Fibroblast of skin of abdomen (primary cell): ENCODE measurements at regions not wholly inside any gene's neighbourhood (a gene's known extent, or its start where the extent isn't known, plus 50 kb on each side); places are given as distances from the start of the nearest gene placed in this dataset.

Experiments
- DNase-seq: peaks from one replicate; pipeline ENCODE4 v3.0.0-alpha.2; 2013

DNA sequence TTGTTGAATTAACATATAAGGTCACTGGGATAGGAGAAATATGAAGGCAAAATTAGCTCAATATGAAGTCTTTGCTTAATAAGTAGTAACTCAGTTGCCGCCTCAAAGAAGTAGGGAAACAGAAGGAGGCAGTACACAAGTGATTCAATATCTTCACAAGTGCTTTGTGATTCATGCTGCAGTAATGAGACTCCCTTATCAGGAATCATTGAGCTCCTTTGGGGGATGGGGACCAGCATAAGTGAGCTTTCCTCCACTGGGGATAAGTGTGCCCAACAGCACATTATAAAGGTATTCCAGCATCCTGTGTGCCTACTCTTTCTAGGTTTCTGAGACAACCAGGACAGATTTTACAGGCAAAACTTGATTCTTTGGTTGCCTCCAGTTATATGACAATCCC is 323.4 kb upstream of the UBE2E3 start:
- DNase-seq = peak; percentile 57

DNA sequence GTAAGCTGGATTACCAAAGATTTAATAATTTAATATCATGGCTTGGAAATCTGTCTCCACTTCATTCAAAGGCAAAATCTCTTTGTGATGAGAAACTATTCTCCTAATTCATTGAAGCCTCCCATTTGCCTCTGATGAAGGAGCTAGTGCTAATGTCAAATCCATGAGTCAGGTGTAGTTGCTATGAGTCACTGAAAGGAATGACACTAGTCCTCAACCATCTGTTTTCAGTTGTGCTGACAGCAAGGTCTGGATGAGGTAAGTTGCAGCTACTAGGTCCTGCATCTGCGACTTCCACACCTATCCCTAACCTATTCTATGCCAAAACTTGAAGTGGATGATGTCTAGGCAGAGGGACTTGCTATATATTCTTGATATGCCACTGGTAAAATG is 324.0 kb upstream of the UBE2E3 start:
- peak; percentile 72 for DNase-seq

DNA sequence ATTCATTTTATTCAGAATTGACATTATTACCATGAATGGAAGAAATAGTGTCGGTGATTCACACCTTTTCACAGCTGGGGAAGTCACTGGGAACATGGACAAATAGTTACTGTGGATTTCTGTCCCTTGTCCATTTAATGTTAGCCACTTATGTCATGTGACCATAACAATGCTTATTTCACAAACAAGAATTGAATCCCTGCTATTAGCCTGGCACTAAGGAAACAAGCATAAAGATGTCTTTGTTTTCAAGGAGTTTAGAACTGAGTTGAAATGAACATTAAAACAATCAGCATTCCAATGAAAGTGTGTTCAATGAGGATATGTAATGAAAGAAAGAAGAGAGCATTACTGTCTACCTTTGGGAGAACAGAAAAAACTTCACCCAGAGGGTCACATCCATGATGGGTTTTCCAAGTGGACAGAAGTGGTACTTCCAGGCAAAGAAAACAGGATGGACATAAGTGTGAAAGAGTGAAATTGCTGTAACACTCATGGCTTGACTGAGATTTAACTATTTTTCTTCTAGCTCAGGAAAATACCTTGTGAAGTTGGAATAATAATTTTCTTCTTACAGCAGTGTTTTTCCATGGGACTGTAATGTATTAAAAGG is 324.5 kb upstream of the UBE2E3 start:
- no peak for DNase-seq

DNA sequence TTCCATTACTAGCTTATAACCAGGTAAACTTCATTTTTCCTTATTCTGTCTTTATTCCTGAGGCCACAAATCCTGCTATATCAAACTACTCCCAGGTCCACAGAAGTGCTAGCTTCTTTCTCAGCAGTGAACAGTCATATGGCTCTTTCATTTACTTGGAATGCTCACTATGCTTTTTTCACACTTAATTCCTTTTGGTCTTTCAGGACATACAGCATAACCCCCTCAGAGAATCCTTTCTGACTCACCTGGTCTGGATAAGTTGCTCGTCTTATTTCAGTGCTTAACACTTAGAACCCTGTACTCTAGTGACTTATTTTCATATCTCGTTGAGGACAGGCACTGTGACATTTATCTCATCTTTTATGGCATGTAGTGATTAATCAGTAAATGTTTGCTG is 325.0 kb upstream of the UBE2E3 start:
- DNase-seq = peak; percentile 63

DNA sequence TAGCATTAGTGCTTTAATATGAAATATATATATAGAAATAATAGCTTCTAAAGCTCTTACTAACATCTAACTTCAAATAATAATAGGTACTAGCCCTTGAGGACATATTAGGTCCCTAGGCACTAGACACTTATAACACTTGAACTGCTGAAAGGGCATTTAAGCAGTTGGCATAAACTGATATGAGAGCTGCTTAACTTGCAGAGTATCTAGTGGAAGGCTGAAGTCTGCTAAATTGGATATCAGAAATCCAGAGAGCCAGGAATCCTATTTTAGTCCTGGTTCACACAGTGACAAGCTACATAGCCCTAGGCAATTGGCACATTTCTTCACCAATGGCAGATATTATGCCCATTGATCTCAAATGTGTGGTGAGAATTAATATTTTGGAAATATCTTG is 326.9 kb upstream of the UBE2E3 start:
- no peak for DNase-seq

DNA sequence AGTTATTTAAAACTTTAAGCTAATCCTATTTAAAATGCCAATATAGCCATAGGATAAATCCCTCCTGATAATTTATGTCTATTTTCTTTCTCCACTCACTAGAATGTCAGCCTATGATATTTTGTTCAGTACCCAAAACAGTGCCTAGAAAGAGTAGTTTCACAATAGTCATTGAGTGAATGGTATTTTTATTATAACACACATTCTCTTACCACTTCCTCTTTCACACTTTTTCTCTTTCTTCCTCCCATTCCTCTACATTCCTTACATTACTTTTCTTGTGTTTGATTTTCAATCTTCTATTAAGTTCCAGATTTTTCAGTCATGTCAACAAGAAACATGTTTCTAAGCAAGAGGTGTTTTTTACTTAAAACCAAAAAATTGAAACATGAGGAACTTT is 327.6 kb upstream of the UBE2E3 start:
- peak; percentile 13 for DNase-seq

DNA sequence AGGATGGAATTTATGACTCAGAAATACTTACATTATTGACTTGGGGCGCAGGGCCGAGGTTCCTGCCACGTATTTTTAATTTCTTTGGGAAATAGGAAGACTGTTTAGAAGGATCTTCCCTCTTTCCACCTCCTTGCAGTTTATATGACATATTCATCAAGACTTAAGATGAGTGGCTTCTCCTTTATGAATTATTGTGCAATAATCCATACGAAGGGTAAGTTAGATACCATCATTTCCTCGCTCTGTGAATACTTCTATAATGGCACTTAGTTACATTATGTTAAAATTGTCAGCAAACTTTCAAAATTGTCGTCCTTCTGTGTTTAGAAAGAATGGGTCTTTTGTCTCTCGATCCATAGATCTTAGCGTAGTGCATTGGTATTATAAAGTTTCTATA is 328.8 kb upstream of the UBE2E3 start:
- DNase-seq = no peak

DNA sequence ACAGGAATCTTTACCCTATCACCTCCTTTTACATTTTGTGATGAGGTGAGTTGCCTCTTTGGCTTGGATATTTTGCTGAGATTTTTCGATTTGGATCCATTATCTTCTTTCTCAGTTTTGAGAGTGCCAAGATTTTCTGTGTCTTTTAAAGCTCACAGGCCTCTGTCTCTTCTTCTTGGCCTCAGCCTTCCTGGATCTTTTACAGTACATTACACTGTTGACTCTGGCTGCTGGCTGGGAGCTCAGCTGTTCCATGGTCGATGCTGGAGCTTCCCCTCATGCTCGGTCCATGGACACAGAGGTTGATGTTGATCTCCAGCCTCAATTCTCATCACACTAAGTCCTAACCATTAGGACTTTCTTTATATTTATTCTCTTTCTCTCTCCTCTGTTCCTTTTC is 332.8 kb upstream of the UBE2E3 start:
- no peak for DNase-seq

DNA sequence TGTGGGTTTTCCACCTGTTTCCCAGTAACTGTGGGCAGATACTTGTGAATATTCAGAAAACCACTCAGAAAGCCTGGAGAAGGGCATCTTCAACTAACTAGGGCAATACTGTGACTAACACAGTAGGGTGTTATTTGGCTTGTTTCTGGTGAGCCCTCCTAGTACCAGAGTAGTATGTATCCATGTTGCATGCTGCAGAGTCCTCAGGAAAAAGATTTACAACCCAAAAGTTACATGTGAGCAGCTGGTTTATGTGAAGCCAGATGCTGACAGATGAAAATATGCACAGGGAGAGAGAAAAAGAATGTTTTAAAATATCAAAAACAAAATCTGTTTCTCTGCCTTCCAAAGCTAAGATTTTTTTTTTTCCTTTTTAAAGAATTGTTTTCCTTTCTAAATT is 333.2 kb upstream of the UBE2E3 start:
- no peak for DNase-seq

DNA sequence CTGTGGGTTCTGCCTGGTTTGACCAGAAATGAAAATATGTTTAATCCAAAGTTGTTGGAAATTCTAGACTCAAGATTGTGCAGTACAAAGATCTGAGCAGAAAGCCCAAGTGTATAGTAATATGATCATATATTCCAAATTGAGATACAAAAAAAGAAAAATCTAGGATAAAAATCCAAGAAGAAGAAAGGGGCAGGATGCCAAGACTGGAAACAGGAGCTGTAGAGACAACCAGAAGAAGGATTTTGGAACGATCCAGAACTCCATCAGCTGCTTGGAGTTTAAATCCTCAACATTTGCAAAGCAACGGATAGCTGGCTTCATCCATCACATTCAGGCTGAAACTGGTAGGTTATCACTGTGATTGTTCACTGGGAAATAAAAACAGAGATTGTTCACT is 333.6 kb upstream of the UBE2E3 start:
- DNase-seq = no peak

DNA sequence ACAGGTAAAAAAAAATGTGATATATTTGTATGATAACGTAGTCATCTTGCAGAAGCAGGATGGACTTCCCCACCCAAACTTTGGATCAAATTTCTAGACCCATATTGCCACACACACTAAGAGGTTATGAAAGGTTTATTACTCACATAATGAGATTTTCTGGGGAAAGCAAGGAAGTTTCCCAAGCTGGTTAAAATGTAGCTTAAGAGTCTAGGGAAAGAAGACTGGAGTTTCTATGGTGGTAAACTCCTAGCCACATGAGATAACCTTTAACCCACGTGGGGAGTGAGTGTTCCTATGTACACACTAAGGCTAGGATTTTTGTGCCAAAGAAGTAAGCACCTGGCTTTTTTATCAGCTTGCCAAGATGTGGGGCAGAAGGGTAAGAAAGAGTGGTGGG is 335.7 kb upstream of the UBE2E3 start:
- peak; percentile 52 for DNase-seq

DNA sequence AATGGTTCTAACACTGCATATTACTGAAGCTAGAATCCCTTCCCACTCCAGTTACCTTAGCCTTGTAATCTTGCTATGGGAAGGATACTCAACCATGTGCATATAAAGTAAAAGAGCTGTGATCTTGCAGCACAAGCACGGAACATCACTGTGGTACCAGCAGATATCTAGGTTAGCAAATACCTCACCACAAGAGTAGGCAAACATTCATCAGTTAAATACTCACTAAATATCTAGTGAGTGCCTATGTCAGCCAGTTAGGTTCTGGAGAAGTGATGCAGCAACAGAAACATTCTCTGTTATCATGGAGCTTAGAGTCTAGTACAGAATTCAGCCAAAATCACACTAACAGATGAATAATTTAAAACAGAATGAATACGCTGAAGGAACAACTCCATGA is 349.6 kb upstream of the UBE2E3 start:
- no peak for DNase-seq

DNA sequence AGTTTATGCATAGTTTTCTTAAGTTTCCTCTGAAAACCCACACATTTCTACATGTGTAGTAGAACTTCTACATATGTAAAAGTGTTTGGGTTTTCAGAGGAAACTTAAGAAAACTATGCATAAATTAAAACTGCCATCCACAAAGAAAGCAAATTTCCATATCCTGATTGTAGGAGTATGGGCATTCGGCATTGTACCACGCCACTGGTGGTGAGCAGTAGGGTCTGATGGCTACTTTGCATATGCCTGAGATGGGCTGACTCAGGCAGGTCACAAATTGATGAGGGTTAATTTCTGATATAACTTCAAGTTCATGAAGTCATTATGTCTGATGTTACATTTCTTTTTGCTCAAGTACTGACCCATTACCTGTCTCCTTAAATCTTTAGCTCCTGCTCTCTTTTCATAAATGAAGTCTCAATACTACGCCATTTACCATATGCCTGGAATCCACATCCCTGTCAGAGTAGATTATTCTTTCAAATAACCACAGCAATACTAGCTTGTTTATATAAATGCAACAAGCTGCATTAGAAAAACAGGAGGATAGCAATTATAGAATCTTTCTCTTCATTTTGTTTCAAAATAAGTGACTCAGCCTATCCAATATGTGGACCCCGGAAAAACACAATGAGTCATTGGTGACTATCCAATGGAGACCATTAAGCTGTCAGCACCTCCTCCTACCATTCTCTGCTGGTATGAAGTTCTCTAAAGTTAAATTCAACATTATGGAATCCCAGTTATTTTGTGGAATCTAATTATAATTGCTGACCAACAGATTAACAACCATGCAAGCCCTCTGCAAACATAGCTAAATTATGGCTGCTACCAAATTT is 355.2 kb upstream of the UBE2E3 start:
- peak; percentile 97 for DNase-seq

DNA sequence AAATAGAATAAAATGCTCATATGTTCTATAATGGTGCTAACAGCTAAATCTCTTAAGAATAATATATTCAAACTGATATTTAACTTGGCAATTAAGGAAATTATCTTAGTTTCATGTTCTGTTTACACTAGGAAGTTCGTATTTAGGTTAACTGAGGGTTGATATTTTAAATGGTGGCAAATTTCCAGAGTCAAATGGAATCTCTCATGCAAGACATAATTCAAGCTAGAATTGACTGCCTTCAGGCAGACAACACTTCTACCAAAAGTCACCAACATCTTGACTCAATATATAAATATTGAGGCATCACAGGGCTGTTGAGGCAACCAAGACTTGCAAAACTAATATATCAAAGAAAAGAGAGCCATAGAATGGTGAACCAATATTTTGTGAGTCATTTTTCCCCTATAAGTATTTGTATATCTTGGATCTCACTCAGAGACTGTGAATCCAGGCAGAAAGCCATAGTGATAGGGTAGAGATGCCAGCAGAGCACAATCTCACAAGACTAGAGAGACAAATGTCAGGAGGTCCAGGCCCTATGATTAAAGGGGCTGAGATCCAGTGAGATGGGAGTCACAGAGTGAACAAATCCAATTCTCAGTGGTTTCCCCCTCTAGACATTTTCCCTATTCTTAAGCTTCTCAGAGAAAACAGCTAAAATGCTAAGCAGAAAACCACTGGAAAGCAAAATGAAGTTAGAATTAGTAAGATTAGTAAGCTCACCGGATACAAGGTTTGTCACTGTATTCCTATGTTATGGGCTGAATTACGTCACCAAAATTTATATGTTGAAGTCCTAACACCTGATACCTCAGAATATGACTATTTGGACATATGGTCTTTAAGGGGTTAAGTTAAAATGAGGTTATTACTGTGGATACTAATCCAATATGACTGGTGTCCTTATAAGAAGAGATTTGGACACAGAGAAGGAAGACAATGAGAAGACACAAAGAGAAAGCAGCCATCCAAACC is 358.2 kb upstream of the UBE2E3 start:
- peak; percentile 82 for DNase-seq

DNA sequence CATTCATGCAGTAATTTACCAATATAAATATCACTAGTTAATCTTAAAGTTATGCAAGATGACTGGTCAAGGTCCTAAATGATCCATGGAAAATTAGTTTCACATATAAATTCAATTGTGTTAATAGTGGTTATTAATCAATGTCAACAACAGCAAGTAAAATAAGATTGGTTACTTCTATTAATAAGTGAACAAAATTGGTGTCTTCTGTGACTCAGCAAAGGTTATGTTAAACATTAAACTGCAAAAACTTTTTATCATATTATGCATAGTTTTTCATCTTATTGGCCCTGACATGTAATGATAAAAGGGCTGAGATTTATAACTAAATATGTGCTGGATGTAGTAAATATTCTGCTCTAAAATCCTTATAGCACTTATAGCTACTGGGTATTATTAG is 359.0 kb upstream of the UBE2E3 start:
- DNase-seq = no peak

DNA sequence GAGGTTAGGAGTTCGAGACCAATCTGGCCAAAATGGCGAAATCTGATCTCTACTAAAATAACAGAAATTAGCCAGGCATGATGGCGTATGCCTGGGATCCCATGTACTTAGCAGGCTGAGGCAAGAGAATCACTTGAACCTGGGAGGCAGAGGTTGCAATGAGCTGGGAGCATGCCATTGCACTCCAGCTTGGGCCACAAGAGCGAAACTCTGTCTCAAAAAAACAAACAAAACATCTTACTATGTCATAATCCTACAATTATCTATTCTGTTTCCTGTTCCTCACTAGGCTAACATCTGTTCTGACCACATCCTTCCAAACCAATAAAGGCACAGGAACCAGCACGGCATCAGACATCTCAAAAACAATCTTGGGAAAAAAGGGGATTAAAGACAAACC is 361.8 kb upstream of the UBE2E3 start:
- peak; percentile 26 for DNase-seq

DNA sequence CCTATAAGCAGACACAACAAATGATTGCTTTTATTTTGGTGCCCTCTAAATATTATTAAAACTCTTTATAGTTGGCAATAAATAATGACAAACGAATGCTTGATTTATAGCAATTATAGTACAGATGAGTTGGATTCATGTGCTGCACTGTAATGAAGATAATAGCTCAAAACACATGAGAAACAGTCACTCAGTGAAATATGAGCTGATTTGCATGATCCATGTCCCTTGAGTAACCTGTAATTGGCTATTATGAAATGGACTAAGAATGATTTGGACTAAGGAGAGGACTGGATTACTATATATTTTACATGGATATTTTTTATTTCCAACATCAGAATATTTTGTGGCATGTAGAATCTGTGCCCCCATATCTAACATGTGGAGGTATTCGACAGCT is 365.6 kb upstream of the UBE2E3 start:
- no peak for DNase-seq

DNA sequence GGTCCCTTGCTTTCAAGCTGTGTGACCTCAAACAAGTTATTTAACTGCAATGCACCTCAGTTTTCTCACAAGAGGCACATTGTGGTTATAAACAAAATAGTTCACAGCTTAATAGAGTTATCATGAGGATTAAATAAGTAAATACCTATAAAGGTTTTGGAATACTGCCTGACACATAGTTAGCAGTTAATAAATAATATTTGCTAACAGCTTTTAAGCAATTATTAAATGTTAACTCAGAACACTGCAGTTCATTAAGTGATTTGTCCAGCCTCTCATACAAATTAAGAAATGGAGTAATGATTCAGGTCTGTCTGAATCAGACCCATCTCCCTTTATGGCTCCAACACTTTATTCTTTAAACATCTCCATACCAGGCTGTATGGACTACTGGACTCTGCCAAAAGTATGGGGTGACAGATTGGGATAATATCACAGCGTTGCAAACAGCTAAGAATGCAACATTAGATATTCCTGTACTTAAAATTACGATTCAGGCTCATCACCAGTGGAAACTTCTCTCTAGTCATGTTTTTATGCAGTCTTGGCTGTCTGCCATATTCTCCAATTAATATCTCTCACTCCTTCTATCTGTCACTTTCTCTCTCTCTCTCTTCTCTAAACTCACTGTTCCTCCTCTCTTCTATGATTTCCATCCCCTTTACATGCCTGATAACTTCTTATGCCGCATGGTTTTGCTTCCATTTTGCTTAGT is 370.6 kb upstream of the UBE2E3 start:
- no peak for DNase-seq

DNA sequence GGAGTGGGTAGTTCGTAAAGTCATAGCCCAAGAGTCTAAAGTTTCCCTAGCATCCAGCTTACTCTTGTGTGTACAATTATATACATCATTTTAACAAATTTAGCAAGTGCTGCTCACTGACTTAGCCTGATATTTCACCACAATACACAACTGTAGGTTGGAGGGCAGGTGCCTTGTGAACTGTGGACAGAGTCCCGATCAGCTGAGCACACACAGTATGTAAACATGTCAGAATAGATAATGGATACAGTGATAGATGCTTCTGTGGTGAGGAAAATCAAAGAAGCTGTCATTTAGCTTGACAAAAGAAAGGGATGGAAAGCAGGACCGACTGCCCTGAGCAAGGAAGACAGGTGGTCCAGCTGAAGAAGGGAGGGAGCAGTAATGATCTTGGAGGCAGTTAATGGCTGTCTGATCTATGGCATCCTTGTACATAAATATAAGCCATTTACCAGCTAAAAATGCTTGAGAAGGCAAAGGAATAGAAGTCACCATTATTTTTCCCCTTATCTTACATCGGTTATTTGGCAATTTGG is 372.8 kb upstream of the UBE2E3 start:
- DNase-seq = no peak

DNA sequence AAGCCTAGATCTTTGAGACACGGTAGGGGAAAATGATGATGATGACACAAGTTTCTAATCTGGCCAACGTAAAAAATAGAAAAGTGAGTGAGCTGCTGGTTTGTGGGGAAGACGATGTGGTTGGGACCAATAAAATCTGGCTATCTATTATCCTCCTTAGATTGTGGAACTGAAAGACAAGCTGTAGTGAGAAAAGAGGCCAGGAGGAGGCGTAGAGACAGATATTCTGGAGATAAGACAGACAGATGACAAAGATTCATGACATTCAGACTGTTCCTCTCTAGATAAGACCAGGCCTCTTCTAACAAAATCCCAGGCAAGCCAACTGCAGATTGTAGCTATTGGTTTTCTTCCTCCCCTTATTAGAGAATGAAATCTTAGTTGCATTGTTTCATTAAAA is 376.3 kb upstream of the UBE2E3 start:
- no peak for DNase-seq

DNA sequence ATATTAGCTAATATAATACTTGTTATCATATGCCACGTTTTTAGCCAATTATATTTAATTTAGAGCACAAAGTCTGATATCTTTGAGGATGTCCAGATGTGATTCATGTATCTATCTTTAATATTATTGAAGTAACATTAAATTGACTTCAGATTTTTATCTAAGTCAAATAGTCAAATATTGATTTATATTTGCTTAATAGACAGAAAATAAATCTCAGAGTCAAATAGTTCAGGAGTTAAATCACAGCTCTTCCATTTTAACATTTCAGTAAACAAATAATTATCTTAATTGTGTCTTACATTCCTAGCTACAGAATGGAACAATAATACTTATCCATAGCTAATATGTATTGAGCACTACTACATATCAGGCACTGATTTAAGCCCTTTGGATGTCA is 379.4 kb upstream of the UBE2E3 start:
- no peak for DNase-seq

DNA sequence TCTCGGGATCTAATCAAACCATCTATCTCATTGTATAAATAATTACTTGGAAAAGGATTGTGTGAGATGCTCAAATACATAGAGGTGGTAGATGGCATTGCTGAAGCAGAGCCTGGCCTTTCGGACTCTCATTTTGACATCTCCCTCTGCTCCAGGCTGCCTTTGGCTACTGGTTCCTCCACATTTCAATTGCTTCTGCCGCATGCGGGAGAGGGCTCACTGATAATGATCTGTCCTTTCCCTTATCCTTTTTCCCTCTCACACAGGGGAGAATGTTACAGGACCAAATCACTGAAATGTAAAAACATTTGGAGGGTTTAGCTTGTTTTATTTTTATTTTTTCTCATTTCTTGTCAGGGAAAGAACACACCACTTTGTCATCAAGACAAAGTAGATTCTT is 380.6 kb upstream of the UBE2E3 start:
- no peak for DNase-seq
